Middle frontal gyrus (tissue), 1 donor: ENCODE measurements at regions not wholly inside any gene's neighbourhood (a gene's known extent, or its start where the extent isn't known, plus 50 kb on each side); places are given as distances from the start of the nearest gene placed in this dataset.

Experiments used
- DNase-seq: peaks from one replicate; pipeline ENCODE4 v3.0.0-alpha.2; 2015; ENCODE audit warnings: low spot score; ENCODE audit errors: extremely low spot score

GRCh38 chr3:84835366-84835765, 123.4 kb upstream of the CADM2 start:
- DNase-seq, result no peak

DNA sequence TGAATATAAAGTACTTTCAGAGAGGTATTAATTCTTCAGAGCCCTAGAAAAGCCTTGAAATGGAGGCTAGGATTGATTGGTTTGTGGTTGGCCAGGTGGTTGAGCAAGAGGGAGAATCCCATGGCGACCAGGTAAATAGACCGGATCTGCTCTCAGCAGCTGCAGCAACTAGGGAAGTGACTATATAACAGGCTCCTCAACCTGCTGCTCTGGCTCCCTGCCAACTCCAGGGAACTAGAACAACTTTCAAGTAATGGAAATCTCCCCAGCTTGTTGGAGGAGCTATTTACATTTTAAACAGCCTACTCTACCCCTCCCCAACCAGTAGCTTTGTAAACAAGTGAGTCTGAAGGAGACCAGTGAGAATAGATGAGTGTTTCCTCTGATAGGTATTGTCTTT, 121.8 kb upstream of the CADM2 start:
- DNase-seq, result no peak

GRCh38 chr3:84877092-84877491, 81.7 kb upstream of the CADM2 start:
- no peak for DNase-seq

GRCh38 chr3:84881288-84881687, 77.5 kb upstream of the CADM2 start:
- DNase-seq, result no peak

DNA sequence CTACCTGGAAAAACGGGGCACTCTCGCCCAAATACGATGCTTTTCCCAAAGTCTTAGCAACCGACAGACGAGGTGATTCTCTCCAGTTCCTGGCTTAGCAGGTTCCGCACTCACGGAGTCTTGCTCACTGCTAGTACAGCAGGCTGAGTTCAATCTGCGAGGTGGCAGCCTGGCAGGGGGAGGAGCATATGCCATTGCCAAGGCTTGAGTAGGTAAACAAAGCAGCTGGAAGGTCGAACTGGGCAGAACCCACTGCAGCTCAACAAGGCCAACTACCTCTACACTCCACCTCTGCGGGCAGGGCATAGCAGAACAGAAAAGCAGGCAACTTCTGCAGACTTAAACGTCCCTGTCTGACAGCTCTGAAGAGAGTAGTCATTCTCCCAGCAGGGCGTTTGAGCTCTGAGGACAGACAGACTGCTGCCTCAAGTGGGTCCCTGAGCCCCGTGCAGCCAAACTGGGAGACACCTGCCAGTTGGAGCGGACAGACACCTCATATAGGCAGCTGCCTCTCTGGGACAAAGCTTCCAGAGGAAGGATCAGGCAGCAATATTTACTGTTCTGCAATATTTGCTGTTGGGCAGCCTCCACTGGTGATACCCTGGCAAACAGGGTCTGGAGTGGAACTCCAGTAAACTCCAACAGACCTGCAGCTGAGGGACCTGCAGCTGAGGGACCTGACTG, 73.4 kb upstream of the CADM2 start:
- no peak for DNase-seq

- no peak for DNase-seq
Measured at GRCh38 chr3:84891851-84892250, 66.9 kb upstream of the CADM2 start.

DNA sequence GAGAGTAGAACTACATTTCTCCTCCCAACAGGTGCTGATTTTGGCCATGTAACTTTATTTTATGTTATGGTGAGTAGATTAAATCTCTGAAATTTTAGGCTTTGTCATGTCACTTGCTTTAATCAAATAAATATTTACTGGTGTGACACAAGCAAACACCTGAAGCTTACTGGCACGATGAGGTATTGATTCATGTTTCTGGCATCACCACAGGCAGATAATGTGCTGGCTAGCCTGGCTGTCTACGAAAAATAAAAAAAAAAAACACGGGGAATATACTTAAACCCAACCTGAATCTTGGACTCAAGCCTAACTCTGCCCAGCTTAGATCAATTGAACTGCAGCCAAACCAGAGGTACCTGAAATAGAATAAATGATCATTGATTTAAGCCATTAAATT, 65.6 kb upstream of the CADM2 start:
- no peak for DNase-seq

- DNase-seq, result no peak
Measured at GRCh38 chr3:84904212-84904611, 54.6 kb upstream of the CADM2 start.

GRCh38 chr3:84904816-84905555, 53.8 kb upstream of the CADM2 start:
- DNase-seq, result no peak

GRCh38 chr3:84905556-84905920, 53.3 kb upstream of the CADM2 start:
- DNase-seq, result no peak

DNA sequence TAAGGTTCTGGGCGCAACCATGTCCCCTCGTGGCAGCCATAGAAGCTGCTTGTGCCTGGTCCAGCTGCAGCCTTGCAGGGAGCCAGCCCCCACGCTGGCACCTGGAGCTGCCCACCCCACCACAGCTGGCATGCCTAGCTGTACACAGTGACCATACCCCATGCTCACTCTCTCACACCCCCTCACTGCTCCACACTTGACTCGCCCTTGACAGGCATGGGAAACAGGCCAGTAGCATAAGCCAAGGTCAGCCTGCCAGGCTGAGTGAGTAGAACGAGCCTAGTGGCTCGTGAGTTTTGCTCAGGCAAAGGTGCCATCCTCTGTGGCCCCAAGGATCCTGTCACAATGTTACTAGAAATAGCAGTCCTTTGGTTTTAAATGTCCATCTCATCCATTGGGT, 52.7 kb upstream of the CADM2 start:
- DNase-seq, result no peak
